VCaP (cell line): ENCODE measurements at regions not wholly inside any gene's neighbourhood (a gene's known extent, or its start where the extent isn't known, plus 50 kb on each side); places are given as distances from the start of the nearest gene placed in this dataset.
"Not testable (repeated sequence)": the region's sequence is repeated elsewhere in the genome, so short reads cannot be mapped to it uniquely, and the experiment has no call there.

Experiments used
- H3K27ac ChIP-seq: fragments of 450-650 bp; 2 replicates; pipeline ENCODE4 v1.5.1; 2017
- CTCF ChIP-seq: fragments of 450-650 bp; conservative IDR thresholded peaks from 2 replicates; pipeline ENCODE4 v1.5.1; 2017; ENCODE audit warnings: mild to moderate bottlenecking, moderate library complexity

DNA sequence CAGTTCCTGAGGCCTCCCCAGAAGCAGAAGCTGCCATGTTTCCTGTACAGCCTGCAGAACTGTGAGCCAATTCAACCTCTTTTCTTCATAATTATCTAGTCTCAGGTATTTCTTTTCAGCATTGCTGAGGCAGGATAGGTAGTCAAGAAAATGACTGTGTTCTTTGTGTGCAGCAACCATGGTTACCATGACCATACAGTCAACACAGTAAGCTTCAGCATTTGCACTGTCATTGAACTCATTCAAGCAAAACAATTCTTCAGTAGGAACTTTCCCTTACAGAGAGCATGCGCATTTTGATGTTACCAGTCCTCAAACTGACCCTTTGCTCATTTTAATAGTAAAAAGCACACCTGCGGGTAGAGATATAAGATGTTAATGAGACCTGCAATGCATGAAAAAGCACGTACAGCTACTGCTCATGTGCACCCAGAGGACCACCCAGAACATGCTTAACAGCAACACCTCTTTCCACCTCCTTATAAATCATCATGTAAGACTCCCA, 180.8 kb downstream of the PRKX start:
- no peak for TF ChIP-seq CTCF
- H3K27ac ChIP-seq = no peak overlapping the region

DNA sequence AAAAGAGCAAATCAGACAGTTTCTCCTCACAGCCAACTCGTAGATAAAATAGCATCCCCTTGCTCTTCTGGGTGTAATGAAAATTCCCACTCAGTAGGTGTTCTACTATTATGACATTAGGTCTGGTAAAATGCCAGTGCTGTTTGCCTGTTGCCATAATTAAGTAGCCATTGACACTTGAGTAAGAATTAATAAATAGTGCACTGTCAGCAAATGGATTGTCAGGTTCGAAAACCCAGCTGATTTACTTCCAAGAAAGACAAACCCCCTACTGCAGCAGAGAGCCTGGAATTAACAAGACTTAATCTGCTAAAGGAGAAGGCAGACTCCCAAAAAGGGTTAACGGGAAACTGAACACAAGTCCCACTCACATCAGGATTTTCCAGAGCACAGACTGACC, 182.0 kb downstream of the PRKX start:
- H3K27ac ChIP-seq = not testable (repeated sequence)

DNA sequence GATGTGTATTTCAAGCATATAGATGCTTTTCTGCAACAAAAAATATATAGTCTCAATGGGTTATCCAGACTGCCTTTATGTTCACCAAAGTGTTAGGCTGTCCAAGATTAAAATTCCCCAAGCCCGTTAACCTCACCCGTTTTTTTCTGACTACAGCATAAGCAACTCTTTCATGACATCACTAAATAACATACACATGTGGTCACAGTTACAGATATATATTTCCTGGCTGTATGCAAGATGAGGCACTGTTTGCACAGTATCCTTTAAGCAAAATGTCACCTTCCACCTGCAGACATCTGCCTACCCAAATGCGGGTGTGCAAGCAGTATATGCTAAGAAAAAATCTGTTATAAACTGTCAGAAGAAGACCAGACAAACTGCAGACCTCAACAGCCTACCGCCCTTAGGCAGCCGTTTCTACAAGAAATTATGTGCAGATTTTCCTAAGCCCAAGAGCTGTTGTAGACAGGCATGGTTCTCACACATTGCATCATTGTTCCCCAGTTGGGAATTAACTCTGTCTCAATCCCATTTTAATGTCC, 183.1 kb upstream of the MXRA5 start:
- no peak overlapping the region for H3K27ac ChIP-seq
- no peak for TF ChIP-seq CTCF

DNA sequence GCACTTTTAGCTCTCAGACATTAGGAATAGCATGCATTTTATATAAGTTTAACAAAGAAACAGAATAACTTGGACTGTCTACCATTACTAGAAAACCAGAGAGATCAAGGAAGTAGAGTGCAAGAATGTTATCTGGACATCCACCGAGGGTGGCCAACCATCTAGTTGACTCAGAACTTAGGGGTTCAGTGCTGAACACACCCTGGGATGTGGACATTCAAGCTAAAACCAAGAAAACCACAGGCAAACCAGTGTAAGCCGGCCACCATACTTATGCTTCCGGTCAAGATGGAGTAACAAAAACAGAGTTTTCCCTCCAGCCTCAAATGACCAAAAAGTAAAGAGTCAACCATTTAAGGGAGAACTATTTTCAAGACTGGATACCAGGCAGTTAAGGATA, 181.4 kb upstream of the MXRA5 start:
- no peak for TF ChIP-seq CTCF
- H3K27ac ChIP-seq = no peak overlapping the region

- H3K27ac ChIP-seq = no peak overlapping the region
- TF ChIP-seq CTCF = no peak
Observed at GRCh38 chrX:3527166-3527565, 180.7 kb upstream of the MXRA5 start.

DNA sequence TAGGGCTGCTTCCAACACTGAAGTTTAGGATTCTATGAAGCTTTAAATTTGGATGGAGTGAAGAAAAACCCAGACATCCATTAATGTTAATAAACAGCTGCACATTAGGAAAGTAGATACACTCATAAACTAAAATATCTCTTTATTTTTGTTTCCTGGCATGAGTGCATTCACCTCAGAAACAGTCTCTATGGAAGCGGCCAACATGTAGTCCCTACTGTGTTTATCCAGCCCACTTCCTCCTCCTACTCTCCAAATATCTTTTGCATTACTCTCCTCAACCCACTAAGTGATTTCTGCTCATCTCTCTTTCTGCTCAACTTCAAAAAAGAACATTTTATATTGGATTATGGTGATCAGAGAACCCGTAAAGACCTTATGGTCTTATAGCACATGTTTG, 180.3 kb upstream of the MXRA5 start:
- no peak for TF ChIP-seq CTCF
- no peak overlapping the region for H3K27ac ChIP-seq

DNA sequence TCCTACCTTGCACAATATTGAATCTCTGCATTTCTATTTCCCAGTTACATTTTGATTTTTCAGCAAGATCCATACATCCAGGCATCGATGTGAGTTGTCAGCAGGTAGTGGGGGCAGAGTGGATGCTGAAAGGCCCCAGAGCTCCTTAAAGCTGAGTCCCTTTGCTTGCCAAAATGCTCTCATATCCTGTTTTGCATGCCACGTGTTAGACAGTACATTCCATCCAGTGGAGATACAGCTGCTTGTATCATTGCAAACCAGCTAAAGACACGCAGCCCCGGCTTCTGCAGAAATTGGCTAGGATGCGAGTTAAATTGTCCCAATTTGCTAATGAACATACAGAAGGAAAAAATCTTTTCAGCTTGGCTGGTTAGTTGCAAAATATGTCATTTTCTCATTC, 179.6 kb upstream of the MXRA5 start:
- no peak overlapping the region for H3K27ac ChIP-seq
- TF ChIP-seq CTCF = no peak

GRCh38 chrX:3522101-3522650, 175.7 kb upstream of the MXRA5 start:
- no peak overlapping the region for H3K27ac ChIP-seq
- TF ChIP-seq CTCF = no peak
